HEK293T (cell line): ENCODE measurements at regions not wholly inside any gene's neighbourhood (a gene's known extent, or its start where the extent isn't known, plus 50 kb on each side); places are given as distances from the start of the nearest gene placed in this dataset.

Experiments used
- CTCF ChIA-PET: fragments of 350-600 bp; formaldehyde crosslinking; extraction: SDS; loops from one replicate; lab custom pipeline; 2021; ENCODE audit warnings: antibody characterized with exemption, inconsistent platforms; lab: Yijun Ruan, JAX
- POLR2A ChIA-PET: fragments of 350-600 bp; formaldehyde crosslinking; extraction: SDS; loops from one replicate; lab custom pipeline; 2020; ENCODE audit warnings: antibody characterized with exemption, inconsistent platforms; lab: Yijun Ruan, JAX
- DNase-seq: peaks from one replicate; pipeline ENCODE4 v3.0.0; 2012; ENCODE audit warnings: mixed read lengths; ENCODE audit errors: extremely low spot score
- ARNT ChIP-seq: fragments of 450-650 bp; IDR thresholded peaks from 2 replicates; pipeline ENCODE4 v1.6.1; 2017; ENCODE audit warnings: mild to moderate bottlenecking
- BHLHE40 ChIP-seq: fragments of 450-650 bp; IDR thresholded peaks from 2 replicates; pipeline ENCODE4 v1.6.1; 2016; ENCODE audit warnings: mild to moderate bottlenecking, moderate library complexity, borderline replicate concordance
- CTBP1 ChIP-seq: fragments of 450-650 bp; IDR thresholded peaks from 2 replicates; pipeline ENCODE4 v1.6.1; 2016; ENCODE audit warnings: borderline replicate concordance
- ELF4 ChIP-seq: fragments of 450-650 bp; IDR thresholded peaks from 2 replicates; pipeline ENCODE4 v1.6.1; 2017; ENCODE audit warnings: antibody characterized with exemption
- FOXA1 ChIP-seq: fragments of 450-650 bp; IDR thresholded peaks from 2 replicates; pipeline ENCODE4 v1.6.1; 2016; ENCODE audit warnings: mild to moderate bottlenecking
- FOXK2 ChIP-seq: fragments of 450-650 bp; IDR thresholded peaks from 2 replicates; pipeline ENCODE4 v1.6.1; 2016; ENCODE audit warnings: mild to moderate bottlenecking
- FOXM1 ChIP-seq: fragments of 450-650 bp; IDR thresholded peaks from 2 replicates; pipeline ENCODE4 v1.6.1; 2017; ENCODE audit warnings: mild to moderate bottlenecking, borderline replicate concordance
- HDGF ChIP-seq: fragments of 450-650 bp; IDR thresholded peaks from 2 replicates; pipeline ENCODE4 v1.6.1; 2017; ENCODE audit warnings: antibody characterized with exemption, borderline replicate concordance
- L3MBTL2 ChIP-seq: fragments of 450-650 bp; conservative IDR thresholded peaks from 2 replicates; pipeline ENCODE4 v1.6.1; 2016; ENCODE audit warnings: mild to moderate bottlenecking
- LEF1 ChIP-seq: fragments of 450-650 bp; IDR thresholded peaks from 2 replicates; pipeline ENCODE4 v1.6.1; 2017; ENCODE audit warnings: mild to moderate bottlenecking, borderline replicate concordance
- NFRKB ChIP-seq: fragments of 450-650 bp; IDR thresholded peaks from 2 replicates; pipeline ENCODE4 v1.6.1; 2016; ENCODE audit warnings: mild to moderate bottlenecking, moderate library complexity
- PKNOX1 ChIP-seq: fragments of 450-650 bp; IDR thresholded peaks from 2 replicates; pipeline ENCODE4 v1.6.1; 2016
- SP1 ChIP-seq: fragments of 450-650 bp; IDR thresholded peaks from 2 replicates; pipeline ENCODE4 v1.6.1; 2017
- SUZ12 ChIP-seq: fragments of 450-650 bp; IDR thresholded peaks from 2 replicates; pipeline ENCODE4 v1.6.1; 2016; ENCODE audit warnings: mild to moderate bottlenecking
- TARDBP ChIP-seq: fragments of 450-650 bp; IDR thresholded peaks from 2 replicates; pipeline ENCODE4 v1.6.1; 2016
- ZNF384 ChIP-seq: fragments of 450-650 bp; IDR thresholded peaks from 2 replicates; pipeline ENCODE4 v1.6.1; 2016

- POLR2A ChIA-PET = no interaction called here
- TF ChIP-seq SP1 (no peak), BHLHE40 (no peak), SUZ12 (no peak), HDGF (no peak), FOXK2 (no peak), ARNT (no peak), L3MBTL2 (no peak), FOXA1 (no peak), LEF1 (no peak), FOXM1 (no peak), TARDBP (no peak), CTBP1 (no peak), ZNF384 (no peak), PKNOX1 (no peak), ELF4 (no peak)
- CTCF ChIA-PET = no interaction called here
- DNase-seq = no peak
Observed at GRCh38 chr11:127390465-127390864, 389.9 kb upstream of the KIRREL3 start.

GRCh38 chr11:127385071-127385470, 384.5 kb upstream of the KIRREL3 start:
- no peak for DNase-seq
- TF ChIP-seq ZNF384 = no peak
- TF ChIP-seq PKNOX1 = no peak
- TF ChIP-seq BHLHE40 = no peak
- no peak for TF ChIP-seq L3MBTL2
- TF ChIP-seq HDGF = no peak
- no peak for TF ChIP-seq TARDBP
- no peak for TF ChIP-seq FOXA1
- TF ChIP-seq FOXM1 = no peak
- no peak for TF ChIP-seq ELF4
- TF ChIP-seq ARNT = no peak
- TF ChIP-seq SUZ12 = no peak
- no peak for TF ChIP-seq LEF1
- no peak for TF ChIP-seq FOXK2
- no peak for TF ChIP-seq SP1
- TF ChIP-seq NFRKB = no peak
- no peak for TF ChIP-seq CTBP1
- CTCF ChIA-PET = no interaction called here
- POLR2A ChIA-PET = no interaction called here

GRCh38 chr11:127383026-127383425, 382.5 kb upstream of the KIRREL3 start:
- TF ChIP-seq FOXA1 (no peak), NFRKB (no peak), HDGF (no peak)
- ChIA-PET CTCF (no interaction called here), POLR2A (no interaction called here)
- no peak for DNase-seq

- DNase-seq = no peak
- TF ChIP-seq PKNOX1 = no peak
- no peak for TF ChIP-seq TARDBP
- TF ChIP-seq CTBP1 = no peak
- no peak for TF ChIP-seq FOXK2
- no peak for TF ChIP-seq SUZ12
- no peak for TF ChIP-seq L3MBTL2
- TF ChIP-seq LEF1 = no peak
- TF ChIP-seq FOXA1 = no peak
- no peak for TF ChIP-seq ZNF384
- no peak for TF ChIP-seq NFRKB
- no peak for TF ChIP-seq BHLHE40
- no peak for TF ChIP-seq ARNT
- ChIA-PET CTCF (no interaction called here), POLR2A (no interaction called here)
Observed at GRCh38 chr11:127381247-127381646, 380.7 kb upstream of the KIRREL3 start.

- ChIA-PET POLR2A (no interaction called here), CTCF (no interaction called here)
- TF ChIP-seq SP1 (no peak), ARNT (no peak), FOXK2 (no peak), TARDBP (no peak), SUZ12 (no peak), NFRKB (no peak), CTBP1 (no peak), ZNF384 (no peak)
Observed at GRCh38 chr11:127379686-127380085, 379.1 kb upstream of the KIRREL3 start.

GRCh38 chr11:127376301-127376700, 375.7 kb upstream of the KIRREL3 start:
- CTCF ChIA-PET = no interaction called here
- TF ChIP-seq LEF1 (no peak), PKNOX1 (no peak), SP1 (no peak), L3MBTL2 (no peak), HDGF (no peak), BHLHE40 (no peak), FOXM1 (no peak), ELF4 (no peak), ARNT (no peak), CTBP1 (no peak), FOXK2 (no peak)
- POLR2A ChIA-PET = no interaction called here
- no peak for DNase-seq

More at GRCh38 chr11:127379686-127380085, 379.1 kb upstream of the KIRREL3 start:
- DNase-seq = no peak
